ENCODE measurements at regions not wholly inside any gene's neighbourhood (a gene's known extent, or its start where the extent isn't known, plus 50 kb on each side); places are given as distances from the start of the nearest gene placed in this dataset.
A peak's percentile ranks its signal among the peaks of the same experiment; 100 is the strongest.
"Not testable (repeated sequence)": the region's sequence is repeated elsewhere in the genome, so short reads cannot be mapped to it uniquely, and the experiment has no call there.

GRCh38 chr19:29873801-29874575 is 62.2 kb downstream of the CCNE1 start:
- Mint-ChIP-seq H3K27ac (no peak overlapping the region), H3K4me1 (ENCODE audit: low read depth in 2 of 2) (peaks cover 7 to 8% of the 10 kb centered on the region in 2 donors), H3K9me3 (no peaks in the 10 kb centered on the region), H3K36me3 (ENCODE audit: insufficient read depth) (no peaks in the 10 kb centered on the region), H3K4me3 (peak overlapping the region; percentile 38 to 68), H3K27me3 (peaks cover 44 to 47% of the 10 kb centered on the region in 2 donors)
- DNase-seq (no peak), ATAC-seq (replicated peaks) (peak; percentile 7)

- Mint-ChIP-seq H3K9me3 (no peaks in the 10 kb centered on the region), H3K27me3 (peaks cover 54 to 59% of the 10 kb centered on the region in 2 donors), H3K27ac (no peak overlapping the region), H3K4me3 (no peak overlapping the region), H3K4me1 (ENCODE audit: low read depth in 2 of 2) (peaks cover 7 to 8% of the 10 kb centered on the region in 2 donors), H3K36me3 (ENCODE audit: insufficient read depth) (no peaks in the 10 kb centered on the region)
- ATAC-seq (replicated peaks) (no peak), DNase-seq (no peak)
Measured at GRCh38 chr19:29875931-29876330, 64.1 kb downstream of the CCNE1 start.

- no peak for ATAC-seq (replicated peaks)
- no peaks in the 10 kb centered on the region for H3K9me3 Mint-ChIP-seq
- no peaks in the 10 kb centered on the region for H3K36me3 Mint-ChIP-seq (ENCODE audit: insufficient read depth)
- H3K4me3 Mint-ChIP-seq = no peak overlapping the region
- H3K4me1 Mint-ChIP-seq (ENCODE audit: low read depth in 2 of 2) = peaks cover 7 to 8% of the 10 kb centered on the region in 2 donors
- H3K27ac Mint-ChIP-seq = no peak overlapping the region
- H3K27me3 Mint-ChIP-seq = peaks cover 52 to 59% of the 10 kb centered on the region in 2 donors
- no peak for DNase-seq
Measured at GRCh38 chr19:29876414-29876813, 64.6 kb downstream of the CCNE1 start.

GRCh38 chr19:29876908-29877307 is 65.1 kb downstream of the CCNE1 start:
- not testable (repeated sequence) for H3K36me3 Mint-ChIP-seq (ENCODE audit: insufficient read depth)

GRCh38 chr19:29878973-29879654 is 62.9 kb upstream of the URI1 start:
- no peak overlapping the region for H3K27ac Mint-ChIP-seq
- no peak for DNase-seq
- H3K9me3 Mint-ChIP-seq = no peaks in the 10 kb centered on the region
- H3K4me1 Mint-ChIP-seq (ENCODE audit: low read depth in 2 of 2) = peaks cover 0 to 4% of the 10 kb centered on the region in 2 donors
- no peaks in the 10 kb centered on the region for H3K36me3 Mint-ChIP-seq (ENCODE audit: insufficient read depth)
- no peak for ATAC-seq (replicated peaks)
- no peak overlapping the region for H3K4me3 Mint-ChIP-seq
- H3K27me3 Mint-ChIP-seq = peaks cover 35 to 55% of the 10 kb centered on the region in 2 donors

More at GRCh38 chr19:29876908-29877307, 65.1 kb downstream of the CCNE1 start:
- not testable (repeated sequence) for ATAC-seq (replicated peaks); H3K27ac Mint-ChIP-seq; DNase-seq; H3K4me3 Mint-ChIP-seq; H3K4me1 Mint-ChIP-seq (ENCODE audit: low read depth in 2 of 2); H3K9me3 Mint-ChIP-seq
- H3K27me3 Mint-ChIP-seq = peaks cover 48 to 58% of the 10 kb centered on the region in 2 donors

GRCh38 chr19:29879655-29879974 is 62.4 kb upstream of the URI1 start:
- H3K9me3 Mint-ChIP-seq = no peaks in the 10 kb centered on the region
- H3K4me1 Mint-ChIP-seq (ENCODE audit: low read depth in 2 of 2) = peaks cover 0 to 4% of the 10 kb centered on the region in 2 donors
- peaks cover 35 to 59% of the 10 kb centered on the region in 2 donors for H3K27me3 Mint-ChIP-seq

GRCh38 chr19:29880498-29881081 is 61.4 kb upstream of the URI1 start:
- H3K36me3 Mint-ChIP-seq (ENCODE audit: insufficient read depth) = no peaks in the 10 kb centered on the region
- H3K4me1 Mint-ChIP-seq (ENCODE audit: low read depth in 2 of 2) = peaks cover 0 to 4% of the 10 kb centered on the region in 2 donors
- H3K4me3 Mint-ChIP-seq = no peak overlapping the region
- H3K27me3 Mint-ChIP-seq = peaks cover 31 to 55% of the 10 kb centered on the region in 2 donors
- DNase-seq (no peak), ATAC-seq (replicated peaks) (no peak)
- no peak overlapping the region for H3K27ac Mint-ChIP-seq
- H3K9me3 Mint-ChIP-seq = no peaks in the 10 kb centered on the region

More at GRCh38 chr19:29879655-29879974, 62.4 kb upstream of the URI1 start:
- no peak for DNase-seq
- no peak for ATAC-seq (replicated peaks)
- Mint-ChIP-seq H3K4me3 (no peak overlapping the region), H3K36me3 (ENCODE audit: insufficient read depth) (no peaks in the 10 kb centered on the region), H3K27ac (no peak overlapping the region)

- ATAC-seq (replicated peaks) (no peak), DNase-seq (no peak)
- Mint-ChIP-seq H3K27ac (no peak overlapping the region), H3K9me3 (no peaks in the 10 kb centered on the region), H3K36me3 (ENCODE audit: insufficient read depth) (no peaks in the 10 kb centered on the region), H3K4me1 (ENCODE audit: low read depth in 2 of 2) (peaks cover 0 to 3% of the 10 kb centered on the region in 2 donors), H3K4me3 (no peak overlapping the region), H3K27me3 (peaks cover 38 to 60% of the 10 kb centered on the region in 2 donors)
Measured at GRCh38 chr19:29881386-29881785, 60.7 kb upstream of the URI1 start.

- peaks cover 38 to 60% of the 10 kb centered on the region in 2 donors for H3K27me3 Mint-ChIP-seq
- no peaks in the 10 kb centered on the region for H3K36me3 Mint-ChIP-seq (ENCODE audit: insufficient read depth)
- DNase-seq = no peak
- no peaks in the 10 kb centered on the region for H3K4me1 Mint-ChIP-seq (ENCODE audit: low read depth in 2 of 2)
- no peaks in the 10 kb centered on the region for H3K9me3 Mint-ChIP-seq
- H3K4me3 Mint-ChIP-seq = no peak overlapping the region
- no peak for ATAC-seq (replicated peaks)
- H3K27ac Mint-ChIP-seq = no peak overlapping the region
Measured at GRCh38 chr19:29882719-29883105, 59.3 kb upstream of the URI1 start.

- no peaks in the 10 kb centered on the region for H3K9me3 Mint-ChIP-seq
- no peak overlapping the region for H3K4me3 Mint-ChIP-seq
- no peaks in the 10 kb centered on the region for H3K36me3 Mint-ChIP-seq (ENCODE audit: insufficient read depth)
- H3K27ac Mint-ChIP-seq = no peak overlapping the region
- no peaks in the 10 kb centered on the region for H3K4me1 Mint-ChIP-seq (ENCODE audit: low read depth in 2 of 2)
- ATAC-seq (replicated peaks) = no peak
- H3K27me3 Mint-ChIP-seq = peaks cover 25 to 49% of the 10 kb centered on the region in 2 donors
- no peak for DNase-seq
Measured at GRCh38 chr19:29884044-29884443, 58.0 kb upstream of the URI1 start.

- no peaks in the 10 kb centered on the region for H3K4me1 Mint-ChIP-seq (ENCODE audit: low read depth in 2 of 2)
- no peak overlapping the region for H3K4me3 Mint-ChIP-seq
- peaks cover 21 to 45% of the 10 kb centered on the region in 2 donors for H3K27me3 Mint-ChIP-seq
- ATAC-seq (replicated peaks) (no peak), DNase-seq (no peak)
- H3K9me3 Mint-ChIP-seq = no peaks in the 10 kb centered on the region
- H3K27ac Mint-ChIP-seq = no peak overlapping the region
- H3K36me3 Mint-ChIP-seq (ENCODE audit: insufficient read depth) = no peaks in the 10 kb centered on the region
Measured at GRCh38 chr19:29884466-29884865, 57.6 kb upstream of the URI1 start.

GRCh38 chr19:29886106-29886505 is 55.9 kb upstream of the URI1 start:
- H3K4me3 Mint-ChIP-seq; ATAC-seq (replicated peaks); DNase-seq; H3K36me3 Mint-ChIP-seq (ENCODE audit: insufficient read depth); H3K9me3 Mint-ChIP-seq; H3K4me1 Mint-ChIP-seq (ENCODE audit: low read depth in 2 of 2); H3K27ac Mint-ChIP-seq: not testable (repeated sequence)
- peaks cover 13 to 34% of the 10 kb centered on the region in 2 donors for H3K27me3 Mint-ChIP-seq

GRCh38 chr19:29886586-29886985 is 55.5 kb upstream of the URI1 start:
- Mint-ChIP-seq H3K27me3 (peaks cover 9 to 29% of the 10 kb centered on the region in 2 donors), H3K4me1 (ENCODE audit: low read depth in 2 of 2) (no peaks in the 10 kb centered on the region), H3K9me3 (peaks cover 0 to 10% of the 10 kb centered on the region in 2 donors), H3K27ac (no peak overlapping the region), H3K4me3 (no peak overlapping the region), H3K36me3 (ENCODE audit: insufficient read depth) (no peaks in the 10 kb centered on the region)
- ATAC-seq (replicated peaks) (no peak), DNase-seq (no peak)
